NCI-H146 (cell line): ENCODE measurements at regions not wholly inside any gene's neighbourhood (a gene's known extent, or its start where the extent isn't known, plus 50 kb on each side); places are given as distances from the start of the nearest gene placed in this dataset.

Experiments
- DNase-seq: peaks from one replicate; lab custom pipeline; 2025; lab: John Stamatoyannopoulos, UW

DNA sequence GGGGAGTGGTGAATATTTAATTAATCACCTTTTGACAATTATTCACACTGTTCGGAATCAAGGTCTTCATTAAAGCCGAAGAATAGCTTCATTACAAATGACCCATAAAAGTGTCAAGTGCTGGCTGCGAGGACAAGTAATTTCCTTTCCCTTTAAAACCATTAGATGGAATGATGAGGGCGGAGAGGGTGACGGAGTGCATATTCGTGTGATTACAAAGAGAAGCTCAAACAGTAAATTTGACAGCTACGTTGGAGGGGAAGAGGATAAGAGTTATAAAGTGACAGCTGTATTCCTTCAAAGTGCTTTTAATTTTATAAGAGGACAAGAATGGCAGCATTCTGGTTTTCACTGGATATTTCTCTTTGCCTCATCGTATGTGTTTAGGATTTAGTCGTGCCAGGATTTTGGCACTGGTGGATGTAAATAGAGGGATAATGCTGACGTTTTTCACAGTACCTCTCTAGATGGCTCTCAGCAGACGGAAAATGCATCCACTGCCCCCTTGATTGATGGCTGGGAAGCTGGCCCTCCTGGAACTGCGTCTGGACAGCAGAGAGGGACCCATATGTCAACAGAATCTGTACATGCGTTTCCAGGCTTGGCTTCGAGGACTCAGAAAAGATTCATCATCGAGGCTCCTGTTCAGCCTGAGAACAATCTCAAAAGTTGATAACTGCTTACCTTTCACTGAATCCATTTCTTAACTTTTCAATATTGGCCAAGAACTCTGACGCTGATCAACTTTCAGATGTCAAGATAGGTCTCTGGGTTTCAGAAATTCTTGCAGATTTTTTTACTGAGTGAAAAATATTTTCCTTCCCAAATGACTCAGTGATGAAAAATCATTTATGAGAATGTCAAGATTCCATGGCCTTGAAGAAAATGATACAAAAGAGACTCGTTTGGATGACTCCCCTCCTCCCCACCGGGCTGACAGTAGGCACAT lies 50.4 kb upstream of the IRX2 start:
- no peak for DNase-seq
